Retina (tissue), 1 donor: ENCODE measurements at regions not wholly inside any gene's neighbourhood (a gene's known extent, or its start where the extent isn't known, plus 50 kb on each side); places are given as distances from the start of the nearest gene placed in this dataset.

Source experiments
- DNase-seq: peaks from one replicate; pipeline ENCODE4 v3.0.0-alpha.2; 2016

- DNase-seq = no peak
Measured at GRCh38 chr22:27490080-27490479, 311.5 kb downstream of the MN1 start.

GRCh38 chr22:27491888-27492287, 309.7 kb downstream of the MN1 start:
- no peak for DNase-seq

- DNase-seq = no peak
Measured at GRCh38 chr22:27492566-27493201, 308.9 kb downstream of the MN1 start.

GRCh38 chr22:27493796-27494195, 307.8 kb downstream of the MN1 start:
- no peak for DNase-seq

- peak; percentile 49 for DNase-seq
Measured at GRCh38 chr22:27494785-27495184, 306.8 kb downstream of the MN1 start.

GRCh38 chr22:27495325-27495724, 306.2 kb downstream of the MN1 start:
- DNase-seq = no peak

GRCh38 chr22:27499121-27499520, 302.4 kb downstream of the MN1 start:
- DNase-seq = no peak

GRCh38 chr22:27501191-27501936, 300.2 kb downstream of the MN1 start:
- DNase-seq = no peak

- DNase-seq = no peak
Measured at GRCh38 chr22:27502327-27502726, 299.2 kb downstream of the MN1 start.

GRCh38 chr22:27504360-27505253, 296.9 kb downstream of the MN1 start:
- DNase-seq = no peak

GRCh38 chr22:27507111-27507611, 294.4 kb downstream of the MN1 start:
- DNase-seq = no peak

- no peak for DNase-seq
Measured at GRCh38 chr22:27507935-27508526, 293.5 kb downstream of the MN1 start.

GRCh38 chr22:27509132-27509920, 292.2 kb downstream of the MN1 start:
- no peak for DNase-seq

- DNase-seq = no peak
Measured at GRCh38 chr22:27510024-27510423, 291.5 kb downstream of the MN1 start.

- DNase-seq = no peak
Measured at GRCh38 chr22:27512283-27512761, 289.2 kb downstream of the MN1 start.

- no peak for DNase-seq
Measured at GRCh38 chr22:27513021-27513420, 288.5 kb downstream of the MN1 start.

GRCh38 chr22:27514601-27515523, 286.7 kb downstream of the MN1 start:
- no peak for DNase-seq

- DNase-seq = no peak
Measured at GRCh38 chr22:27517361-27518155, 284.0 kb downstream of the MN1 start.

- peak; percentile 58 for DNase-seq
Measured at GRCh38 chr22:27518531-27519340, 282.8 kb downstream of the MN1 start.
